NOMO-1 treated with DMSO at 0.1 percent for 48 hours (cell line): ENCODE measurements at regions not wholly inside any gene's neighbourhood (a gene's known extent, or its start where the extent isn't known, plus 50 kb on each side); places are given as distances from the start of the nearest gene placed in this dataset.
A peak's percentile ranks its signal among the peaks of the same experiment; 100 is the strongest.

Experiments
- DNase-seq: peaks from one replicate; lab custom pipeline; 2025; ENCODE audit not compliant: unreplicated experiment; lab: John Stamatoyannopoulos, UW

DNA sequence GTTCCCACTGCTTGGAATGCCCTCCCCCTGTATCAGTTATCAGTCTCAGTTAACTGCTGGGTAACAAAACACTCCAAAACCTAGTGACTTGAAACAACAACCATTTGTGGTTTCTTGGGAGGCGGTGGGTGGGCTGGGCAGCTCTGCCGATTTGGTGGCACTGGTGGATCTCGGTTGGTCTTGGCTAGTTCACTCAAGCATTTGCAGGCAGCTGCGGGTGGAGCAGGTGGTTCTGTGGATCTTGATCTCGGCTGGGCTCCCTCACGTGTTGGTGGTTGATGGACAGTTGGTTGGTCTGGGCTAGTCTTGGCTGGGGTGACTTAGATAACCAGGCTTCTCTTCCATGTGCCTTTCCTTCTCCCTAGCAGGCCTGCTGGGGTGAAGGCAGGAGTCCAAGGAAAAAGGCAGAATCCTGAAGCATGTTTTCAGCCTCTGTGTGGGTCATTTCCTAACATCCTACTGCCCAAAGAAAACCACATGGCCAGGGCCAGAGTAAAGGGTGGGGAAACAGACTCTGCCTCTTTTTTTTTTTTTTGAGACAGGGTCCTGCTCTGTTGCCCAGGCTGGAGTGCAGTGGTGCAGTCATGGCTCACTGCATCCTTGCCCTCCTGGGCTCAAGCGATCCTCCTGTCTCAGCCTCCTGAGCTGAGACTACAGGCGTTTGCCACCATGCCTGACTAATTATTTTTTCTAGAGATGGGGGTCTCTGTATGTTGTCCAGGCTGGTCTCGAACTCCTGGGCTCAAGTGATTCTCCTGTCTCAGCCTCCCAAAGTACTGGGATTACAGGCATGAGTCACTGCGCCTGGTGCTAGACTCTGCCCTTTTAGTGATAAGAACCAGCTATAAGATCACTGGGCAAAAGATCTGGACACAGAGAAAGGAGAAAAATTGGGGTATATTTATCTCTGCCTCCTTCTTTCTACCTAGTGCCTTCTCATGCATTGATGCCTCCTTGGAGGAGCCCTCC is 183.7 kb downstream of the RGS3 start:
- no peak for DNase-seq

- DNase-seq: no peak
Observed at GRCh38 chr9:113648048-113648447, 184.5 kb downstream of the RGS3 start.

DNA sequence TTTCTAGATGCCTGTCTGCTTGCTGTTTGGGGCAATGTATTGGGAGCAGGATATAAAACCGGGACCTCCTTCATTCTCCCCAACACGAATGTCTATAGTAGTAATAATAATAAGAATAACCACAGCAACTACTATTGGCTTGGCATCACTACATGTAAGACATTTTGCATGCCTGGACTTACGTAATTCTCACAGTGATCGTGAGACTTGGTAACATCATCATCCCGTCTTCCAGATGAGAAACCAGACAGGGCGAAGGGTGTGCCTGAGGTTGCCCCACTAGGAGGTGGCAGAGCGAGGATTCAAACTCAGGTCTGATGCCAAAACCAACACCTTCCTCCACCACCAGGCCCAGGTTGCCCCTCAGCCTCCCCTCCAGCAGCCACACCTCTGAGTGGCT is 185.1 kb downstream of the RGS3 start:
- no peak for DNase-seq

DNA sequence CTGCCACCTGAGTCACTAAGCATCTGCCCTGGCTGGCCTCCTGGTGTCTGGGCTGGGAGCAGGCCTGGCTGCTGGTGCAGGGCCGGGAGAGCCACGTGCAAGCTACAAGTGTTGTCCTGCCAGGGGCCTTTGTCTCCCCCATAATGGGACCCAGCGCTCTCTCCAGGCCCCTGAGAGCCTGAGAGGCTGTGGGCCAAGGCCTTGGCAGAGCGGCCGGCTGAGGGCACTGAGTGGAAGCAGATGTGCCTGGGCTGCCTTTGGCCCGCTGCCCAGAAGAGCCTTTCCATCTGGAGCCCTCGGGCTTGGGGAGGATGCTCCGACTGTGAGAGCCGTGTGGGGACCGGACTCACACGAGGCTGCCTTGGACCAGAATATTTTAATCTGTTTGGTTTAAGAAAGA is 185.5 kb downstream of the RGS3 start:
- DNase-seq: no peak

DNA sequence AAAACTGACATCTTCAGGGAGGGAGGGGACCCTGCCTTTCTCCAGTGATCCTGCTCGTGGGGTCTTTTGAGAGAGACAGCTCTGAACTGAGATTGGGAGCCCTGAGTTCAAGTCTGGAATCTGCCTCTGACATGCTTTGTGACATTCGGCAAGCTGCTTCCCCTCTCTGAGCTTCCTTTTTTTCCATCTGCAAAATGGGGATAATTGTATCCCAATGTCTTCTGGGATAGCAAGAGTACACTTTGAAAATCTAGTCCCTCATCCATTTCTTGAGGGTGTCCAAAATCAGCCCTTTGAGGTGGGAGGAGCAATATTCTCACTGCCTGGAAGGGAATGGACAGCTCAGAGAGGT is 186.3 kb downstream of the RGS3 start:
- DNase-seq: no peak

DNA sequence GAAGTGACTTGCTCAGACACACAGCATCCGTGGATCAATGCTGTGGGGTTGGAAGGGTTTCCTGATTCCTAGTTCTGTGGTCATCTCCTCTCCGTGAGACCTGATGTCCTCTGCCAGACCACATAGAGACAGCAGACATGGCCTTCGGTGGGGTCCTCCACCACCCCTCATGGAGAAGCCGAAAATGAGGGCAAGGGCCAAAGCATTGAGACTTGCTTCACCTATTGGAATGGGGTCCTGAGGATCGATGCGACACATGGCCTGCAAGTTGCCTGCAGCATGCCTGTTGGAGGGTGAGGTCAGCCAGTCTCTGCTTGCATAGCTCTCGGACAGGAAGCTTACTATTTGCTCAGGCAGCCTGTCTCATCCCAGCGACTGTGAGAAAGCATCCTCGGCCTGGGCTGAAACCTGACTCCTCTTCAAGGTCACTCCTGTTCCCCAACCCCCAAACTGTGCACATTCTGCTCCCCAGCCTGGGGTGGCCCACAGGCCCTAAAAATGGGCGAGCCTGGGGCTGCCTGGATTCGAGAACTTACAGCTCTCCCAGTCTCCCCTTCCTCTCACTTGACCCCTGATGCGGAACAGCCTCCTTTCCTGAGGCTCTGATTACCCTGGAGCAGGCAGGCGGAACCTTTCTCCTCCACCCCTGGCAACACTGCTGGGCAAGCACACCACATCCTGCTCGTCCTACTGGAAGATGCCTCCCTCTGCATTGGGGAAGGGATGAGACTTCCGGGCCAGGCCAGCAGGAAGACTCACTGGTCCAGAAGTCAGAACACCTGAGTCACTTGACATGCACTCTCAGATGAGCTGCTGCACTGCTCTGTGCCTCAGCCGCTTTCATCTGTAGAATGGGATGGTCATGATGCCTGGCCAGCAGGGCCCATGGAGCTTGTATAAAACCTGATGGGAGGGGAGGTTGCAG is 186.9 kb downstream of the RGS3 start:
- DNase-seq: no peak

DNA sequence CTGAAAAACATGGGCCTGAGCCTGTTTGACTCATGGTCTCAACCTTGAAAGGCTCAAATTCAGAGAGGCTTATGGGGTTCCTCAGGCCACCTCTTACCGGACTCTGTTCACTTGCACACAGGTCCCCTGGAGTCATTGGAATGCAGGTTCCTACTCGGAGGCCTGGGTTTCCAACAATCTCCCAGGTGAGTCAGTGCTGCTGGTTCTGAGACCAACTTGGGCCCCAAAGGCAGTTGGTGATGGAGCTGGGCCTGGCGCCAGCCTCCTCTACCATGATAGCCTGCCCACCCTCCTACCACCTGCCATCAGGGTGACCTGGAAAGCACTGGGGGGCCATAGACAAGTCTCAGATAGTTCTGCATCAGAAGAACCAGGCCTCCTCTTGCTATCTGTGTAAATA is 188.4 kb downstream of the RGS3 start:
- no peak for DNase-seq

GRCh38 chr9:113652355-113653152 is 189.0 kb downstream of the RGS3 start:
- no peak for DNase-seq

- no peak for DNase-seq
Observed at GRCh38 chr9:113653746-113654604, 190.4 kb downstream of the RGS3 start.

DNA sequence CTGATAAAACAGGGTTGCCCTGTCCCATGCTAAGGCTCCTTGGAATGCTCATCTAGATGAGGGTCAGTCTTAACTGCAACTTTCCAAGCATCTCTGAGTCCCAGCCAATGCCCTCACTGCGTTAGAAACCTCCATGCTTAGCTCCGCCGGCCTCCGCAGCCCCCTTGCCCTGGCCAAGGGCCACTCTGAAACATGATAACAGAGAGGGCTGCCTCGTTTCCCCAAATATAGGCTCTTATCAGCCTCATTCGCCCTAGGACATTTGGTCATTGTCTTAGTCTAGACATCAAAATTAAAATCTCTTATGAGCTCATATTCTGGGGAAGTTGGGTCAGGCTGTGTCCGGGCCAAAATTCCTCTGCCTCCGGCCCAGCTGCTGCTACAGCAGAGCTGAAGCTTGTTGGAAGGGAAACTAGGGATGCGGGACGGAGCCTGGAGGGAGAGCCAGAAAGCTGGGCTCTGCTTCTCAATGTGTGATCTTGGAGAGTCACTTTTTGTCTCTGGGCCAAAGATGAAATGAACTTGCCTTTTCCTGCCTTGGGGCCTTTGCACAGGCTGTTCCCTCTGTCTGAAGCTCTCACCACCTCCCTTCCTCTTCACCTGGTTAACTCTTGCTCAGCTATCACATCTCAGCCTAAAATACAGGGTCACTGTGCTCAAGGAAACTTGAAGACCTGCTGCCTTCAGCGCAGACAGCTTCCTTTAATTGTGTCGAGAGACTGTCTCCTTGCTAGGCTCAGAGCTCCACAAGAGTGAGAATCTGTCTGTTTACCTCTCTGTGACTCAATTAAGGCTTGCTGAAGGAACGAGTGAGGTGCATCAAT is 191.3 kb downstream of the RGS3 start:
- DNase-seq: no peak

- no peak for DNase-seq
Observed at GRCh38 chr9:113656771-113657670, 193.5 kb downstream of the RGS3 start.

GRCh38 chr9:113657765-113658544 is 194.4 kb downstream of the RGS3 start:
- peak; percentile 67 for DNase-seq

GRCh38 chr9:113658545-113658895 is 195.0 kb downstream of the RGS3 start:
- DNase-seq: no peak

DNA sequence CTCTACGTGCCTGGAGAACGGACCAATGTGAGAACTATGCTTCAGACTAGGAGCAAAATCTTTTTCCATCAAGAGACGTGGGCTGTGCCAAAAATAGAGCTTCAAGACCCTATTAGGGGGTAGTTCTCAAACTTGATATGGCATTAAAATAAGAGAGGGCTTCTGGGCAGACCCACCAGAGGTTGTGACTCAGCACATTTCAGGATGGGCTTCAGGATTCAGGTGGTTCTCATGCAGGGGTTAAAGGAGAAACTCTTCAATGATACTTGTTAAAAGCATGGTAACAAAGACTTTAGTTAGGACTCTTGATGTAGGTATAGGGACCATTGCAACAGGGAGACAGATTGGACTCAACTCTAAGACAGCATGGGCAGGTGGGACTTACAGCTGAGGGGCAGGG is 195.5 kb downstream of the RGS3 start:
- DNase-seq: no peak

GRCh38 chr9:113659740-113660139 is 196.2 kb downstream of the RGS3 start:
- DNase-seq: no peak

DNA sequence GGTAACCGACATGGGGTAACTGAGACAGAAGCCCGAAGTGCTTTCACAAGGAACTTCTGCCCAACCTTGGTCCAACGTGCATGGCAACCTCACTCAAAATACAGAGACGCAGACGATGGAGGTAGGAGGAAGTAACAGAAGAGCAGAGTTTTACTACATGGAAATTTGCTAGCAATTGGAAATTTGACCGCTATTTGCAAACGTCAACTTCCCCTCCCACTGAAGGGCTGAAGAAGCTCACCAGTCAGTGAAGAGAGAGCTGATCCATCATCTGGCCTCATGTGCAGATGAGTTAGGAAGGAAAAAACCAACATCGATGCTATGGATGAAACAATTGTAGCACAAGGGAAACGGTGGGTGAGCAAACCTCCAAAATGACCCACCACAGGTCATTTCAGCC is 196.7 kb downstream of the RGS3 start:
- DNase-seq: peak; percentile 41

- DNase-seq: no peak
Observed at GRCh38 chr9:113661074-113661473, 197.5 kb downstream of the RGS3 start.
